K562 (cell line): ENCODE measurements at regions not wholly inside any gene's neighbourhood (a gene's known extent, or its start where the extent isn't known, plus 50 kb on each side); places are given as distances from the start of the nearest gene placed in this dataset.

Source experiments
- ATAC-seq: fragments of 200-7000 bp; cut with Tn5 transposase; 3 replicates; pipeline ENCODE4 v1.9.1; 2020; ENCODE audit warnings: moderate library complexity
- BruUV-seq: library from RNA; stranded (reverse); fragments of 400-500 nt; replicated peaks from 2 replicates; lab custom pipeline; 2021; lab: Mats Ljungman, UMichigan
- CTCF ChIA-PET: fragments of 300-600 bp; formaldehyde crosslinking; extraction: SDS; loops from one replicate; lab custom pipeline; 2021; ENCODE audit warnings: low intra/inter-chr PET ratio; lab: Yijun Ruan, JAX
- POLR2A ChIA-PET: fragments of 300-600, 350-650 bp; sonication (Branson Sonifier 250); formaldehyde crosslinking; extraction: SDS; loops from one replicate; lab custom pipeline; 2021; ENCODE audit warnings: antibody characterized with exemption, inconsistent platforms; lab: Yijun Ruan, JAX
- DNase-seq, 4 experiments: peaks; one replicate each; pipeline versions ENCODE4 v3.0.0 to v3.0.0-alpha.2; 2011 to 2018; ENCODE audit warnings: low spot score in 3 of 4, mixed read lengths in 3 of 4; ENCODE audit errors: extremely low read depth in 1 of 4
- FAIRE-seq: peaks from 2 replicates; lab custom pipeline; 2011; peaks lifted over from hg19 to GRCh38; lab: Jason Lieb, UNC
- H2AFZ ChIP-seq: 2 replicates; pipeline ENCODE4 v1.6.0; 2011; ENCODE audit warnings: low read depth, low read length, control low read depth, inconsistent platforms
- H3K27ac ChIP-seq: fragments of 200-600 bp; 3 replicates; pipeline ENCODE4 v1.8.0; 2011; ENCODE audit warnings: low read depth, mild to moderate bottlenecking, control low read depth, inconsistent platforms, low read length, moderate library complexity, mixed read lengths; ENCODE audit errors: extremely low read depth
- H3K27me3 ChIP-seq, 2 experiments: fragments of 300-600 bp in 1 of 2; 2 replicates in 1 of 2; 3 replicates in 1 of 2; pipeline versions ENCODE4 v1.6.0 to v1.8.0; 2011; ENCODE audit warnings: inconsistent platforms in 2 of 2, low read length in 2 of 2, mild to moderate bottlenecking in 1 of 2, mixed read lengths in 1 of 2, moderate library complexity in 1 of 2; ENCODE audit not compliant: control insufficient read depth in 2 of 2, insufficient read depth in 2 of 2
- H3K36me3 ChIP-seq: fragments of 300-600 bp; 3 replicates; pipeline ENCODE4 v1.8.0; 2011; ENCODE audit warnings: mild to moderate bottlenecking, low read length, inconsistent platforms; ENCODE audit not compliant: control insufficient read depth, insufficient read depth
- H3K4me1 ChIP-seq, 2 experiments: fragments of 200-600 bp in 1 of 2; replicated peaks in 1 of 2; 2 replicates in 1 of 2; 3 replicates in 1 of 2; pipeline versions ENCODE4 v1.5.1 to v1.8.0; 2011; ENCODE audit warnings: inconsistent platforms in 2 of 2, low read length in 2 of 2, mild to moderate bottlenecking in 1 of 2, mixed read lengths in 1 of 2, moderate library complexity in 1 of 2; ENCODE audit not compliant: control insufficient read depth in 2 of 2, insufficient read depth in 2 of 2
- H3K4me2 ChIP-seq: 2 replicates; pipeline ENCODE4 v1.6.1; 2011; ENCODE audit warnings: low read length, control low read depth, inconsistent platforms, mixed read lengths; ENCODE audit not compliant: insufficient read depth
- H3K4me3 ChIP-seq: fragments of 200-600 bp; sonication (generic), shearing (Covaris generic); 2 replicates; pipeline ENCODE4 v1.5.1; 2016; ENCODE audit warnings: control low read depth, inconsistent platforms
- H3K79me2 ChIP-seq: fragments of 200-600 bp; 3 replicates; pipeline ENCODE4 v1.8.0; 2011; ENCODE audit warnings: low read length, inconsistent platforms; ENCODE audit not compliant: control insufficient read depth, insufficient read depth
- H3K9ac ChIP-seq, 2 experiments: 2 replicates each; pipeline versions ENCODE4 v1.6.0 to v1.6.1; 2011; ENCODE audit warnings: low read depth in 2 of 2, low read length in 2 of 2, control low read depth in 1 of 2, inconsistent platforms in 1 of 2, mild to moderate bottlenecking in 1 of 2, mixed read lengths in 1 of 2; ENCODE audit not compliant: insufficient read depth in 1 of 2
- H3K9me1 ChIP-seq: one replicate; pipeline ENCODE4 v1.6.0; 2011; ENCODE audit warnings: inconsistent platforms, mild to moderate bottlenecking, low read length, moderate library complexity; ENCODE audit not compliant: control insufficient read depth, insufficient read depth
- H3K9me3 ChIP-seq: replicated peaks from 2 replicates; pipeline ENCODE4 v1.5.1; 2011; ENCODE audit warnings: low read depth, low read length, inconsistent platforms; ENCODE audit not compliant: control insufficient read depth, insufficient read depth
- H4K20me1 ChIP-seq: replicated peaks from 2 replicates; pipeline ENCODE4 v1.6.1; 2011; ENCODE audit warnings: low read length, inconsistent platforms, mixed read lengths; ENCODE audit not compliant: control insufficient read depth, insufficient read depth
- BCLAF1 ChIP-seq, 2 experiments: fragments of 450-650 bp in 1 of 2; IDR thresholded peaks; 2 replicates each; pipeline ENCODE4 v1.6.1; 2011 to 2017; ENCODE audit warnings: low read depth in 2 of 2, antibody characterized with exemption in 1 of 2, borderline replicate concordance in 1 of 2, low read length in 1 of 2, mild to moderate bottlenecking in 1 of 2, mixed read lengths in 1 of 2; ENCODE audit not compliant: control insufficient read depth in 1 of 2
- CBX3 ChIP-seq, 2 experiments: IDR thresholded peaks; 1 replicate in 1 of 2; 2 replicates in 1 of 2; pipeline ENCODE4 v1.6.1; 2012; ENCODE audit warnings: inconsistent platforms in 2 of 2, low read length in 2 of 2, borderline replicate concordance in 1 of 2, control low read depth in 1 of 2
- DDX20 ChIP-seq: fragments of 450-650 bp; IDR thresholded peaks from 2 replicates; pipeline ENCODE4 v1.6.1; 2016; ENCODE audit warnings: missing genetic modification characterization, low read depth, mild to moderate bottlenecking, missing compliant biosample characterization, moderate library complexity
- ESRRB ChIP-seq: fragments of 250-450 bp; sonication (Bioruptor Pico); IDR thresholded peaks from 2 replicates; pipeline ENCODE4 v1.5.0; 2020; ENCODE audit warnings: mild to moderate bottlenecking, moderate library complexity, borderline replicate concordance
- GMEB1 ChIP-seq: fragments of 250-450 bp; sonication (Bioruptor Pico); IDR thresholded peaks from 2 replicates; pipeline ENCODE4 v1.4.0; 2020; ENCODE audit warnings: mild to moderate bottlenecking
- MCM2 ChIP-seq: fragments of 450-650 bp; IDR thresholded peaks from 2 replicates; pipeline ENCODE4 v1.6.1; 2017; ENCODE audit warnings: low read depth, mild to moderate bottlenecking
- MTA2 ChIP-seq: fragments of 450-650 bp; IDR thresholded peaks from 2 replicates; pipeline ENCODE4 v1.6.1; 2016; ENCODE audit warnings: low read depth
- POLR2AphosphoS5 ChIP-seq: IDR thresholded peaks from 2 replicates; pipeline ENCODE4 v1.6.1; 2011; ENCODE audit warnings: mild to moderate bottlenecking, low read depth, low read length, moderate library complexity; ENCODE audit not compliant: control insufficient read depth, insufficient read depth
- POLR2H ChIP-seq: IDR thresholded peaks from 2 replicates; pipeline ENCODE4 v1.6.1; 2016; ENCODE audit warnings: missing genetic modification characterization, low read depth, mild to moderate bottlenecking, control low read depth, missing compliant biosample characterization, moderate library complexity
- SIX5 ChIP-seq, 2 experiments: IDR thresholded peaks; 2 replicates each; pipeline ENCODE4 v1.6.1; 2011; ENCODE audit warnings: low read length in 2 of 2, borderline replicate concordance in 1 of 2, low read depth in 1 of 2, mild to moderate bottlenecking in 1 of 2, moderate library complexity in 1 of 2; ENCODE audit not compliant: insufficient read depth in 1 of 2
- SRSF1 ChIP-seq: fragments of 200-400 bp; formaldehyde crosslinking; IDR thresholded peaks from 2 replicates; pipeline ENCODE4 v1.6.1; 2017; ENCODE audit warnings: mild to moderate bottlenecking, low read depth, low read length, moderate library complexity
- SRSF3 ChIP-seq: fragments of 200-400 bp; formaldehyde crosslinking; IDR thresholded peaks from 2 replicates; pipeline ENCODE4 v1.6.1; 2016; ENCODE audit warnings: mild to moderate bottlenecking, low read length, moderate library complexity; ENCODE audit not compliant: insufficient read depth
- ZNF174 ChIP-seq: fragments of 250-450 bp; sonication (Bioruptor Pico); IDR thresholded peaks from 2 replicates; pipeline ENCODE4 v1.4.0; 2020; ENCODE audit warnings: mild to moderate bottlenecking
- WGBS: fragments of 100-300 bp; shearing (Covaris generic); methylation state at CpG from one replicate; pipeline ENCODE4 v1.1.6; 2016; ENCODE audit warnings: low coverage, mixed read lengths; ENCODE audit not compliant: insufficient coverage; ENCODE audit errors: missing lambda C conversion rate; 5-methylcytosine and 5-hydroxymethylcytosine counted together
- in situ Hi-C: fragments of 300-500 bp; cut with MboI; formaldehyde crosslinking; loops from 4 replicates; pipeline ENCODE4 v1.15.0; 2018; ENCODE audit warnings: inconsistent platforms, mixed read lengths
- intact Hi-C: fragments of 100-400 bp; cut with micrococcal nuclease; formaldehyde crosslinking; loops from 2 replicates; pipeline ENCODE4 v1.14.2; 2022

GRCh38 chr10:65805511-65805910, 1120.3 kb upstream of the LRRTM3 start:
- Histone ChIP-seq H3K9me3 (no peaks in the 10 kb centered on the region), H3K27ac (no peak overlapping the region), H3K27me3 (no peaks in the 10 kb centered on the region), H3K9ac (no peak overlapping the region)
- TF ChIP-seq CBX3 (IDR thresholded peaks at IDR 0.05; ENCODE audit: borderline replicate concordance in 1 of 2, low read length in 2 of 2) (no peak), ESRRB (CRISPR knock-in tag) (no peak), SIX5 (IDR thresholded peaks at IDR 0.05; ENCODE audit: borderline replicate concordance in 1 of 2, insufficient read depth in 1 of 2, low read depth in 1 of 2, low read length in 2 of 2) (no peak), GMEB1 (CRISPR knock-in tag) (no peak), ZNF174 (CRISPR knock-in tag) (no peak), MTA2 (no peak), POLR2H (tag) (no peak), MCM2 (no peak), SRSF3 (no peak), SRSF1 (no peak), BCLAF1 (IDR thresholded peaks at IDR 0.05; ENCODE audit: borderline replicate concordance in 1 of 2, control insufficient read depth in 1 of 2, low read depth in 2 of 2, low read length in 1 of 2) (no peak), DDX20 (tag) (no peak), POLR2AphosphoS5 (no peak)
- TF ChIP-seq, all 486 proteins: peak for 0
- Histone ChIP-seq H3K4me2 (no peak overlapping the region), H4K20me1 (no peaks in the 10 kb centered on the region), H3K4me1 (no peaks in the 10 kb centered on the region), H3K4me3 (no peak overlapping the region), H2AFZ (no peak overlapping the region), H3K9me1 (no peaks in the 10 kb centered on the region), H3K36me3 (no peaks in the 10 kb centered on the region), H3K79me2 (no peaks in the 10 kb centered on the region)
- no TSS peak for BruUV-seq
- ATAC-seq (no peak), DNase-seq (no peak), FAIRE-seq (no peak)
- POLR2A ChIA-PET = no interaction called here
- in situ Hi-C loops = no loop called here
- 0% methylated on average over 1 of the region's 1 CpG for WGBS
- CTCF ChIA-PET = no interaction called here
- intact Hi-C loops = no loop called here
